ENCODE measurements at regions not wholly inside any gene's neighbourhood (a gene's known extent, or its start where the extent isn't known, plus 50 kb on each side); places are given as distances from the start of the nearest gene placed in this dataset.

GRCh38 chr4:54929459-54929858 is 195.9 kb downstream of the KDR start:
- TF ChIP-seq, protein P1, sequence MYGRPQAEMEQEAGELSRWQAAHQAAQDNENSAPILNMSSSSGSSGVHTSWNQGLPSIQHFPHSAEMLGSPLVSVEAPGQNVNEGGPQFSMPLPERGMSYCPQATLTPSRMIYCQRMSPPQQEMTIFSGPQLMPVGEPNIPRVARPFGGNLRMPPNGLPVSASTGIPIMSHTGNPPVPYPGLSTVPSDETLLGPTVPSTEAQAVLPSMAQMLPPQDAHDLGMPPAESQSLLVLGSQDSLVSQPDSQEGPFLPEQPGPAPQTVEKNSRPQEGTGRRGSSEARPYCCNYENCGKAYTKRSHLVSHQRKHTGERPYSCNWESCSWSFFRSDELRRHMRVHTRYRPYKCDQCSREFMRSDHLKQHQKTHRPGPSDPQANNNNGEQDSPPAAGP (tag by site-specific recombination; IDR thresholded peaks at IDR 0.05): no peak
- TF ChIP-seq ZNF423 (tag by site-specific recombination; IDR thresholded peaks at IDR 0.05) (no peak), ELK4 (IDR thresholded peaks at IDR 0.05; ENCODE audit: borderline replicate concordance, low read depth, low read length) (no peak), ZNF274 (IDR thresholded peaks at IDR 0.05; ENCODE audit: low read length) (no peak), ZNF274 (tag by site-specific recombination; IDR thresholded peaks at IDR 0.05; ENCODE audit: borderline replicate concordance) (no peak), CTCF (tag by site-specific recombination; IDR thresholded peaks at IDR 0.05) (no peak), MEIS1 (CRISPR knock-in tag; IDR thresholded peaks at IDR 0.05; ENCODE audit: borderline replicate concordance) (no peak), ZNF24 (tag by site-specific recombination; IDR thresholded peaks at IDR 0.05) (no peak), ZNF112 (tag by site-specific recombination; IDR thresholded peaks at IDR 0.05) (no peak)

All from HEK293 (cell line).